ENCODE measurements at regions not wholly inside any gene's neighbourhood (a gene's known extent, or its start where the extent isn't known, plus 50 kb on each side); places are given as distances from the start of the nearest gene placed in this dataset.

DNA sequence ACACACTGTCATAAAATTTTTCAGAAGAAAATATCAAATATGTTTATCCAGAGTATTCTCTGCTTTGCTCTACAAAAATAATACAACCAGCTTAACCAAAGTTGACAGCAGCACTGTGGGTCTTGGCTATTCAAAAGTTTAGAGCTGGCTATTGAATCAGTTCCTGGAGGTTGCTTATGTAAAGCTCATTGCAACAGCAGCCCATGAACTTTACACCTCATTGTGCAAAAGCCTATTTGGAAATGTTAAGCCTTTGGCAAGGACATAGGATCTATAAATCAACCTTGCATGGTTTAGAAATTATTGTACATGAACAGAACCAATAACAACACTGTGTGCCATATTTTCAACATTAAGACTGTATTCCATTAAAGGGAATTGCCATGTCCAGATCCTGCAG, 714.9 kb downstream of the ADGRL2 start:
- Mint-ChIP-seq H3K27ac (ENCODE audit: unreplicated experiment) (no peak overlapping the region), H3K4me3 (no peak overlapping the region), H3K9me3 (no peaks in the 10 kb centered on the region), H3K36me3 (ENCODE audit: low read depth) (no peaks in the 10 kb centered on the region), H3K4me1 (peaks cover 10% of the 10 kb centered on the region), H3K27me3 (ENCODE audit: low read depth) (no peaks in the 10 kb centered on the region)
- TF ChIP-seq, protein P1, sequence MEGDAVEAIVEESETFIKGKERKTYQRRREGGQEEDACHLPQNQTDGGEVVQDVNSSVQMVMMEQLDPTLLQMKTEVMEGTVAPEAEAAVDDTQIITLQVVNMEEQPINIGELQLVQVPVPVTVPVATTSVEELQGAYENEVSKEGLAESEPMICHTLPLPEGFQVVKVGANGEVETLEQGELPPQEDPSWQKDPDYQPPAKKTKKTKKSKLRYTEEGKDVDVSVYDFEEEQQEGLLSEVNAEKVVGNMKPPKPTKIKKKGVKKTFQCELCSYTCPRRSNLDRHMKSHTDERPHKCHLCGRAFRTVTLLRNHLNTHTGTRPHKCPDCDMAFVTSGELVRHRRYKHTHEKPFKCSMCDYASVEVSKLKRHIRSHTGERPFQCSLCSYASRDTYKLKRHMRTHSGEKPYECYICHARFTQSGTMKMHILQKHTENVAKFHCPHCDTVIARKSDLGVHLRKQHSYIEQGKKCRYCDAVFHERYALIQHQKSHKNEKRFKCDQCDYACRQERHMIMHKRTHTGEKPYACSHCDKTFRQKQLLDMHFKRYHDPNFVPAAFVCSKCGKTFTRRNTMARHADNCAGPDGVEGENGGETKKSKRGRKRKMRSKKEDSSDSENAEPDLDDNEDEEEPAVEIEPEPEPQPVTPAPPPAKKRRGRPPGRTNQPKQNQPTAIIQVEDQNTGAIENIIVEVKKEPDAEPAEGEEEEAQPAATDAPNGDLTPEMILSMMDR (conservative IDR thresholded peaks at IDR 0.05), result no peak
- no peak for DNase-seq (ENCODE audit: low read depth, low spot score)

DNA sequence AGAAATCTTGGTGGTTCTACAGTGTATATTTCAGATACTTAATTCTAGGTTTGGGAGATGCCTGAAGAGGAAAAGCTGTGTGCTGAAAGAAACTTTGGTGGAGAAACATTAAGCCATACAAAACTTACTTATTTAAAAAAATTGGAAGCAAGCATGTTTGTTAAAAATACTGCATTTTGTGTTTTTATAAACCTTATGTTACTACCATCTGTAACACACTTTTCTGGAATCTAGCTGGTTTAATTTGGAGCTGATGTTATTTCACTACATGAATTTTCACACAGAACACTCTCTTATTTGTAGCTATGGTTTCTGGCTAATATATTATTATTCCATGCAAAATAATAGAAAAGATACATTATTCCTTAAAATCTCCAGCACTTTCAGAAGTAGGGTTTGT, 710.7 kb downstream of the ADGRL2 start:
- H3K27ac Mint-ChIP-seq (ENCODE audit: unreplicated experiment), result no peak overlapping the region

DNA sequence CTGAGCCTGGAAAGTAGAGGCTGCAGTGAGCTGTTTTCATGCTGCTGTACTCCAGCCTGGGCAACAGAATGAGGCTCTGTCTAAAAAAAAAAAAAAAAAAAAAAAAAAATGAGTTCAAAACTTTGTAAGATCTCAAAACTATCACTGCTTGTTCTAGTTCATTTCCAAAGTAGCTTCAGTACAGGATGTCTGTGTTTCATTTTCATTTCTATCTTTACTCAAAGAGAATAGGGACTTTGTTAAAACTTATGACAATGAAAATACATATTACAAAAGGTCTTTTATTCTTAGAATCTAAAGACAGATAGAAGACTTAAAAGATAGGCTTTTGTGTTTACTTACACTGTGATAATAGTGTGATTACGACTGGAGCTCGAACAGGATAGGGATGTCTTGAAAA, 709.7 kb downstream of the ADGRL2 start:
- Mint-ChIP-seq H3K9me3 (no peaks in the 10 kb centered on the region), H3K27me3 (ENCODE audit: low read depth) (no peaks in the 10 kb centered on the region), H3K36me3 (ENCODE audit: low read depth) (no peaks in the 10 kb centered on the region), H3K27ac (ENCODE audit: unreplicated experiment) (no peak overlapping the region), H3K4me3 (no peak overlapping the region), H3K4me1 (peaks cover 3% of the 10 kb centered on the region)
- no peak for DNase-seq (ENCODE audit: low read depth, low spot score)
- TF ChIP-seq, protein P1 (conservative IDR thresholded peaks at IDR 0.05), result no peak

More for the DNA sequence above, 710.7 kb downstream of the ADGRL2 start:
- Mint-ChIP-seq H3K27me3 (ENCODE audit: low read depth) (no peaks in the 10 kb centered on the region), H3K9me3 (no peaks in the 10 kb centered on the region), H3K36me3 (ENCODE audit: low read depth) (no peaks in the 10 kb centered on the region), H3K4me1 (peaks cover 3% of the 10 kb centered on the region), H3K4me3 (no peak overlapping the region)
- TF ChIP-seq, protein P1 (conservative IDR thresholded peaks at IDR 0.05), result no peak
- DNase-seq (ENCODE audit: low read depth, low spot score), result no peak

DNA sequence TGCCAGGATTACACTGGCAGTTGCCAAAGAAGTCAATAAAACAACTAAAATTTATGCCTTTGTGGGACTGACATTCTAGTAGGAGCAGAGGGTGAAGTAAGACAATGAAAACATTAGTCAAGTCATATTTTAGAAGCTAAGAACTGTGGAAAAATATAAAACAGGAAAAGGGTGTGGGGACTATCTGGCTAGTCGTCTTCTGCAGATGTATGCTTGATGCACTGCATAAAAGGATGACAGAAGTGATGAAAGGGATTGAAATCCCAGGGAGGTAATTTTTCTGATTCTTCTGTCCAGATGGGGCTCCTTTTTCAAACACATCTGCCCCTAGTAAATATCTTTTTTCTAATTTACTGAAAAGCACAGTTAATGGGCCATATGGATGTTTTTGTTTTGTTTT, 706.3 kb downstream of the ADGRL2 start:
- H3K9me3 Mint-ChIP-seq, result peaks cover 3% of the 10 kb centered on the region
- H3K27me3 Mint-ChIP-seq (ENCODE audit: low read depth), result no peaks in the 10 kb centered on the region
- no peak for DNase-seq (ENCODE audit: low read depth, low spot score)
- no peak overlapping the region for H3K4me3 Mint-ChIP-seq
- H3K27ac Mint-ChIP-seq (ENCODE audit: unreplicated experiment), result no peak overlapping the region
- H3K36me3 Mint-ChIP-seq (ENCODE audit: low read depth), result no peaks in the 10 kb centered on the region
- TF ChIP-seq, protein P1 (conservative IDR thresholded peaks at IDR 0.05), result no peak
- peaks cover 3% of the 10 kb centered on the region for H3K4me1 Mint-ChIP-seq

DNA sequence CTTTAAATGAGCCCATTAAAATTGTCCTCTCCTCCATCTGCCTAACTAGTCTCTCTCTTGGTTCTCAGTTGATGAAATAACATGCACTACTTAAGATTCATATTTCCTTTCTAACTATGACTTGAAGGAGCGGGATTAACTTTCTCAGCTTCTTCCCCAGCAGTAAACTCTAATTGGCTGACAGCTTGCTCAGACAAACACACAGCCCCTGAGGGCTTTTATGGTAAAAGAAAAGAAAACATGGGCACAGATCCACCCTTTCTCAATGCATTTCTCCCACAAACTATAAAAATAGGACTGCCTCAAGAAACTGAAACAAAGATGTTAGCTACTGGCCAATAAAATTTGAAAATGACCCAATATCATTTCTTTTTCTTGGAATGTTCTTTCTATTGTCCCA, 703.1 kb downstream of the ADGRL2 start:
- no peaks in the 10 kb centered on the region for H3K4me1 Mint-ChIP-seq
- no peak overlapping the region for H3K27ac Mint-ChIP-seq (ENCODE audit: unreplicated experiment)
- no peak for DNase-seq (ENCODE audit: low read depth, low spot score)

More for the DNA sequence above, 703.1 kb downstream of the ADGRL2 start:
- H3K36me3 Mint-ChIP-seq (ENCODE audit: low read depth), result no peaks in the 10 kb centered on the region
- peaks cover 3% of the 10 kb centered on the region for H3K9me3 Mint-ChIP-seq
- TF ChIP-seq, protein P1 (conservative IDR thresholded peaks at IDR 0.05), result no peak
- H3K4me3 Mint-ChIP-seq, result no peak overlapping the region
- H3K27me3 Mint-ChIP-seq (ENCODE audit: low read depth), result no peaks in the 10 kb centered on the region
